ENCODE measurements at regions not wholly inside any gene's neighbourhood (a gene's known extent, or its start where the extent isn't known, plus 50 kb on each side); places are given as distances from the start of the nearest gene placed in this dataset.

GRCh38 chr10:10952800-10953199 lies 64.9 kb upstream of the CELF2 start:
- H3K9me3 Mint-ChIP-seq (ENCODE audit: unreplicated experiment): no peaks in the 10 kb centered on the region
- no peaks in the 10 kb centered on the region for H3K36me3 ChIP-seq (ENCODE audit: control insufficient read depth, insufficient read depth, low read length)
- no peak for DNase-seq
- H3K36me3 Mint-ChIP-seq (ENCODE audit: insufficient read depth, unreplicated experiment): no peaks in the 10 kb centered on the region
- H3K27me3 ChIP-seq (replicated peaks; ENCODE audit: control insufficient read depth, insufficient read depth, low read length): no peaks in the 10 kb centered on the region
- intact Hi-C loops (cut with micrococcal nuclease; ENCODE audit: unreplicated experiment): no loop called here
- H3K4me1 Mint-ChIP-seq (ENCODE audit: low read depth, unreplicated experiment): no peaks in the 10 kb centered on the region
- peaks cover 21% of the 10 kb centered on the region for H3K27me3 Mint-ChIP-seq (ENCODE audit: insufficient read depth, unreplicated experiment)
- BruUV-seq (replicated peaks): no TSS peak
- H3K27ac Mint-ChIP-seq (ENCODE audit: unreplicated experiment): no peak overlapping the region
- H3K4me3 Mint-ChIP-seq (ENCODE audit: unreplicated experiment): no peak overlapping the region
- TF ChIP-seq CTCF (IDR thresholded peaks at IDR 0.05; ENCODE audit: insufficient read depth in 1 of 2, low read depth in 1 of 2, low read length in 1 of 2, severe bottlenecking in 1 of 2, unreplicated experiment in 1 of 2): no peak
- POLR2A ChIA-PET: no interaction called here
- no peaks in the 10 kb centered on the region for H3K9me3 ChIP-seq
- H3K4me1 ChIP-seq: no peaks in the 10 kb centered on the region
- no peak overlapping the region for H3K4me3 ChIP-seq (ENCODE audit: low read depth, low read length)
- CTCF ChIA-PET: no interaction called here

GRCh38 chr10:10956681-10957542 lies 60.8 kb upstream of the CELF2 start:
- CTCF ChIA-PET: no interaction called here

GRCh38 chr10:10958041-10958440 lies 59.6 kb upstream of the CELF2 start:
- intact Hi-C loops (cut with micrococcal nuclease; ENCODE audit: unreplicated experiment): no loop called here
- Histone ChIP-seq H3K36me3 (ENCODE audit: control insufficient read depth, insufficient read depth, low read length) (no peaks in the 10 kb centered on the region), H3K27me3 (replicated peaks; ENCODE audit: control insufficient read depth, insufficient read depth, low read length) (no peaks in the 10 kb centered on the region), H3K4me3 (ENCODE audit: low read depth, low read length) (no peak overlapping the region), H3K4me1 (no peaks in the 10 kb centered on the region), H3K9me3 (no peaks in the 10 kb centered on the region)
- ChIA-PET POLR2A (no interaction called here), CTCF (no interaction called here)
- Mint-ChIP-seq H3K9me3 (ENCODE audit: unreplicated experiment) (no peaks in the 10 kb centered on the region), H3K27ac (ENCODE audit: unreplicated experiment) (no peak overlapping the region), H3K4me1 (ENCODE audit: low read depth, unreplicated experiment) (no peaks in the 10 kb centered on the region), H3K4me3 (ENCODE audit: unreplicated experiment) (no peak overlapping the region), H3K27me3 (ENCODE audit: insufficient read depth, unreplicated experiment) (peaks cover 8% of the 10 kb centered on the region), H3K36me3 (ENCODE audit: insufficient read depth, unreplicated experiment) (no peaks in the 10 kb centered on the region)
- no peak for TF ChIP-seq CTCF (IDR thresholded peaks at IDR 0.05; ENCODE audit: insufficient read depth in 1 of 2, low read depth in 1 of 2, low read length in 1 of 2, severe bottlenecking in 1 of 2, unreplicated experiment in 1 of 2)
- BruUV-seq (replicated peaks): no TSS peak
- no peak for DNase-seq

More at GRCh38 chr10:10956681-10957542, 60.8 kb upstream of the CELF2 start:
- POLR2A ChIA-PET: no interaction called here
- no peaks in the 10 kb centered on the region for H3K36me3 Mint-ChIP-seq (ENCODE audit: insufficient read depth, unreplicated experiment)
- no peaks in the 10 kb centered on the region for H3K4me1 Mint-ChIP-seq (ENCODE audit: low read depth, unreplicated experiment)
- no peaks in the 10 kb centered on the region for H3K9me3 ChIP-seq
- BruUV-seq (replicated peaks): no TSS peak
- no peaks in the 10 kb centered on the region for H3K9me3 Mint-ChIP-seq (ENCODE audit: unreplicated experiment)
- no peak overlapping the region for H3K4me3 ChIP-seq (ENCODE audit: low read depth, low read length)
- no peaks in the 10 kb centered on the region for H3K36me3 ChIP-seq (ENCODE audit: control insufficient read depth, insufficient read depth, low read length)
- no peak overlapping the region for H3K27ac Mint-ChIP-seq (ENCODE audit: unreplicated experiment)
- no peak overlapping the region for H3K4me3 Mint-ChIP-seq (ENCODE audit: unreplicated experiment)
- no peak for TF ChIP-seq CTCF (IDR thresholded peaks at IDR 0.05; ENCODE audit: insufficient read depth in 1 of 2, low read depth in 1 of 2, low read length in 1 of 2, severe bottlenecking in 1 of 2, unreplicated experiment in 1 of 2)
- H3K27me3 Mint-ChIP-seq (ENCODE audit: insufficient read depth, unreplicated experiment): peaks cover 11% of the 10 kb centered on the region
- H3K27me3 ChIP-seq (replicated peaks; ENCODE audit: control insufficient read depth, insufficient read depth, low read length): no peaks in the 10 kb centered on the region
- H3K4me1 ChIP-seq: no peaks in the 10 kb centered on the region
- intact Hi-C loops (cut with micrococcal nuclease; ENCODE audit: unreplicated experiment): no loop called here
- no peak for DNase-seq
